Upper lobe of left lung (tissue), 6 donors: ENCODE measurements at regions not wholly inside any gene's neighbourhood (a gene's known extent, or its start where the extent isn't known, plus 50 kb on each side); places are given as distances from the start of the nearest gene placed in this dataset.

Source experiments
- ATAC-seq, 2 donors: fragments of 200-7000 bp; cut with Tn5 transposase; one replicate each; pipeline ENCODE4 v1.9.1; 2022; ENCODE audit warnings: mild to moderate bottlenecking in 2 of 2, moderate library complexity in 2 of 2; ENCODE audit not compliant: low FRiP score in 2 of 2
- DNase-seq, 2 donors: peaks; one replicate each; pipeline ENCODE4 v3.0.0-alpha.2; 2019 to 2020
- H3K27ac ChIP-seq, 4 donors: fragments of 200-600 bp; sonication (generic); one replicate each; pipeline ENCODE4 v1.5.1; 2016 to 2019
- H3K27me3 ChIP-seq, 4 donors: fragments of 200-600 bp; sonication (generic); one replicate each; pipeline ENCODE4 v1.5.1; 2017 to 2019
- H3K36me3 ChIP-seq, 4 donors: fragments of 200-600 bp; sonication (generic); one replicate each; pipeline ENCODE4 v1.5.1; 2016 to 2019
- H3K4me1 ChIP-seq, 4 donors: fragments of 200-600 bp; sonication (generic); one replicate each; pipeline ENCODE4 v1.5.1; 2018 to 2019
- H3K4me3 ChIP-seq, 4 donors: fragments of 200-600 bp; sonication (generic); one replicate each; pipeline ENCODE4 v1.5.1; 2017 to 2019; ENCODE audit warnings: mild to moderate bottlenecking in 2 of 4, moderate library complexity in 1 of 4
- H3K9me3 ChIP-seq, 4 donors: fragments of 200-600 bp; sonication (generic); one replicate each; pipeline ENCODE4 v1.5.1; 2018 to 2019
- CTCF ChIP-seq, 6 experiments: fragments of 450-650 bp in 4 of 6; fragments of 200-600 bp in 2 of 6; sonication (generic) in 2 of 6; IDR thresholded peaks; one replicate each; pipeline ENCODE4 v1.5.1; 2016 to 2019; ENCODE audit warnings: antibody characterized with exemption in 6 of 6
- EP300 ChIP-seq, 4 donors: sonication (generic); formaldehyde crosslinking; IDR thresholded peaks; one replicate each; pipeline ENCODE4 v1.5.1; 2017; ENCODE audit warnings: antibody characterized with exemption in 4 of 4, control low read depth in 2 of 4
- POLR2A ChIP-seq, 4 donors: fragments of 450-650 bp; IDR thresholded peaks; one replicate each; pipeline ENCODE4 v1.5.1; 2016 to 2017; ENCODE audit warnings: antibody characterized with exemption in 4 of 4, mild to moderate bottlenecking in 2 of 4
- POLR2AphosphoS5 ChIP-seq, 2 donors: sonication (generic); formaldehyde crosslinking; IDR thresholded peaks; one replicate each; pipeline ENCODE4 v1.5.1; 2017; ENCODE audit warnings: antibody characterized with exemption in 2 of 2
- WGBS, 2 donors: methylation state at CpG; one replicate each; pipeline ENCODE4 v1.1.5; 2017 to 2018; 5-methylcytosine and 5-hydroxymethylcytosine counted together
- donor health status: DM: no; HTN: no; CAD: no; lungs with moderate emphysema.
- donor health status: DM: no; HTN: yes; CAD: no; lungs with severe emphysema.

GRCh38 chr1:54497338-54497737 is 50.7 kb upstream of the ACOT11 start:
- TF ChIP-seq CTCF (IDR thresholded peaks at IDR 0.05) (no peak), POLR2AphosphoS5 (IDR thresholded peaks at IDR 0.05) (no peak), EP300 (IDR thresholded peaks at IDR 0.05) (no peak), POLR2A (IDR thresholded peaks at IDR 0.05) (no peak)
- Histone ChIP-seq H3K4me3 (no peak overlapping the region), H3K4me1 (peaks cover 9 to 14% (median 12%) of the 10 kb centered on the region in 4 donors), H3K27ac (no peak overlapping the region), H3K36me3 (no peaks in the 10 kb centered on the region), H3K9me3 (peaks cover 0 to 5% (median 0%) of the 10 kb centered on the region in 4 donors), H3K27me3 (peaks cover 0 to 22% (median 8%) of the 10 kb centered on the region in 4 donors)
- WGBS, 2 donors = 80 to 85% methylated on average over 6 of the region's 6 CpGs
- DNase-seq (no peak), ATAC-seq (no peak)

- no peak overlapping the region for H3K4me3 ChIP-seq
- peaks cover 0 to 22% (median 8%) of the 10 kb centered on the region in 4 donors for H3K27me3 ChIP-seq
- H3K9me3 ChIP-seq = peaks cover 0 to 5% (median 0%) of the 10 kb centered on the region in 4 donors
- DNase-seq = no peak
- no peak overlapping the region for H3K27ac ChIP-seq
- WGBS, 2 donors = 85 to 92% methylated on average over 7 of the region's 7 CpGs
- no peaks in the 10 kb centered on the region for H3K36me3 ChIP-seq
- no peak for ATAC-seq
- TF ChIP-seq CTCF (IDR thresholded peaks at IDR 0.05) (no peak), POLR2AphosphoS5 (IDR thresholded peaks at IDR 0.05) (no peak), POLR2A (IDR thresholded peaks at IDR 0.05) (no peak), EP300 (IDR thresholded peaks at IDR 0.05) (no peak)
- peaks cover 9 to 14% (median 12%) of the 10 kb centered on the region in 4 donors for H3K4me1 ChIP-seq
Measured at GRCh38 chr1:54495954-54496353, 52.1 kb upstream of the ACOT11 start.

GRCh38 chr1:54493608-54494007 is 54.4 kb upstream of the ACOT11 start:
- Histone ChIP-seq H3K27ac (no peak overlapping the region), H3K27me3 (peaks cover 0 to 10% (median 2%) of the 10 kb centered on the region in 4 donors), H3K4me3 (no peak overlapping the region), H3K9me3 (peaks cover 0 to 5% (median 0%) of the 10 kb centered on the region in 4 donors), H3K36me3 (no peaks in the 10 kb centered on the region), H3K4me1 (peaks cover 0 to 18% (median 6%) of the 10 kb centered on the region in 4 donors)
- TF ChIP-seq POLR2A (IDR thresholded peaks at IDR 0.05) (no peak), EP300 (IDR thresholded peaks at IDR 0.05) (no peak), CTCF (IDR thresholded peaks at IDR 0.05) (no peak), POLR2AphosphoS5 (IDR thresholded peaks at IDR 0.05) (no peak)
- DNase-seq (no peak), ATAC-seq (no peak)
- 85 to 90% methylated on average over 2 of the region's 2 CpGs for WGBS, 2 donors

GRCh38 chr1:54490361-54491248 is 57.4 kb upstream of the ACOT11 start:
- Histone ChIP-seq H3K9me3 (no peaks in the 10 kb centered on the region), H3K27ac (no peak overlapping the region), H3K36me3 (no peaks in the 10 kb centered on the region), H3K27me3 (no peaks in the 10 kb centered on the region), H3K4me1 (peaks cover 16 to 40% (median 23%) of the 10 kb centered on the region in 4 donors), H3K4me3 (no peak overlapping the region)
- ATAC-seq (no peak), DNase-seq (no peak)
- 24 to 36% methylated on average over 14 to 18 of the region's 22 CpGs for WGBS, 2 donors
- TF ChIP-seq EP300 (IDR thresholded peaks at IDR 0.05) (no peak), CTCF (IDR thresholded peaks at IDR 0.05) (no peak), POLR2AphosphoS5 (IDR thresholded peaks at IDR 0.05) (no peak), POLR2A (IDR thresholded peaks at IDR 0.05) (no peak)
